Panc1 (cell line): ENCODE measurements at regions not wholly inside any gene's neighbourhood (a gene's known extent, or its start where the extent isn't known, plus 50 kb on each side); places are given as distances from the start of the nearest gene placed in this dataset.

Experiments
- CTCF ChIP-seq: fragments of 450-650 bp; IDR thresholded peaks from 2 replicates; pipeline ENCODE4 v1.5.1; 2017; ENCODE audit warnings: mild to moderate bottlenecking
- POLR2AphosphoS5 ChIP-seq: IDR thresholded peaks from 2 replicates; pipeline ENCODE4 v1.6.1; 2012; ENCODE audit warnings: mild to moderate bottlenecking, low read depth, low read length, moderate library complexity
- REST ChIP-seq, 2 experiments: IDR thresholded peaks; 2 replicates each; pipeline ENCODE4 v1.6.1; 2011 to 2012; ENCODE audit warnings: low read depth in 2 of 2, control low read depth in 1 of 2, low read length in 1 of 2, mild to moderate bottlenecking in 1 of 2, moderate library complexity in 1 of 2; ENCODE audit not compliant: insufficient read depth in 1 of 2

- no peak for TF ChIP-seq CTCF
- TF ChIP-seq POLR2AphosphoS5, result no peak
- TF ChIP-seq REST (IDR thresholded peaks at IDR 0.05; ENCODE audit: insufficient read depth in 1 of 2, low read depth in 2 of 2, low read length in 1 of 2), result no peak
These were observed 391.4 kb downstream of the FUT8 start for GRCh38 chr14:65803885-65804284.
